ENCODE measurements at regions not wholly inside any gene's neighbourhood (a gene's known extent, or its start where the extent isn't known, plus 50 kb on each side); places are given as distances from the start of the nearest gene placed in this dataset.

- Histone ChIP-seq H3K36me3 (ENCODE audit: control insufficient read depth in 2 of 2, extremely low read depth in 1 of 2, insufficient read depth in 2 of 2, low read length in 2 of 2) (no peaks in the 10 kb centered on the region), H2AFZ (ENCODE audit: low read depth, low read length) (no peak overlapping the region), H3K27me3 (ENCODE audit: control insufficient read depth in 2 of 2, insufficient read depth in 2 of 2, low read length in 2 of 2) (no peaks in the 10 kb centered on the region), H3K79me2 (ENCODE audit: control insufficient read depth, insufficient read depth, low read length) (no peaks in the 10 kb centered on the region), H3K9me3 (replicated peaks; ENCODE audit: control insufficient read depth, insufficient read depth, low read length) (peaks cover 2% of the 10 kb centered on the region), H3K9ac (replicated peaks; ENCODE audit: extremely low read depth, insufficient read depth, low read length) (no peak overlapping the region), H4K20me1 (replicated peaks; ENCODE audit: control insufficient read depth, extremely low read depth, insufficient read depth, low read length) (no peaks in the 10 kb centered on the region), H3K4me1 (ENCODE audit: control insufficient read depth, extremely low read depth, insufficient read depth, low read length) (no peaks in the 10 kb centered on the region), H3K9me1 (replicated peaks; ENCODE audit: control insufficient read depth, extremely low read depth, insufficient read depth, low read length) (no peaks in the 10 kb centered on the region), H3K27ac (ENCODE audit: insufficient read depth, low read depth, low read length) (no peak overlapping the region), H3K4me2 (ENCODE audit: insufficient read depth, low read length) (no peak overlapping the region), H3K4me3 (replicated peaks in 1 of 3; ENCODE audit: insufficient read depth in 1 of 3, low read depth in 1 of 3, low read length in 3 of 3) (no peak overlapping the region)
- ChIA-PET CTCF (no interaction called here), POLR2A (no interaction called here)
- DNase-seq (ENCODE audit: low read depth, low spot score) (no peak), FAIRE-seq (no peak)
- intact Hi-C loops (cut with micrococcal nuclease) = no loop called here
- no peak for TF ChIP-seq FOS (IDR thresholded peaks at IDR 0.05; ENCODE audit: borderline replicate concordance, insufficient read depth, low read length)
- TF ChIP-seq MYC (IDR thresholded peaks at IDR 0.05; ENCODE audit: low read depth, low read length) = no peak
- TF ChIP-seq CTCF (IDR thresholded peaks at IDR 0.05; ENCODE audit: extremely low read depth in 1 of 2, insufficient read depth in 1 of 2, low read depth in 1 of 2, low read length in 2 of 2) = no peak
- no peak for TF ChIP-seq JUN (IDR thresholded peaks at IDR 0.05; ENCODE audit: borderline replicate concordance, insufficient read depth, insufficient read length, low read depth)
- TF ChIP-seq GATA2 (IDR thresholded peaks at IDR 0.05; ENCODE audit: insufficient read depth, insufficient read length, low read depth, low read length) = no peak
- TF ChIP-seq POLR2AphosphoS5 (IDR thresholded peaks at IDR 0.05; ENCODE audit: insufficient read depth, low read depth, low read length) = no peak
- no peak for TF ChIP-seq POLR2A (IDR thresholded peaks at IDR 0.05; ENCODE audit: low read depth, low read length)
- no peak for TF ChIP-seq EZH2 (IDR thresholded peaks at IDR 0.05; ENCODE audit: borderline replicate concordance, low read depth, low read length, severe bottlenecking)
- TF ChIP-seq MAX (IDR thresholded peaks at IDR 0.05; ENCODE audit: insufficient read depth, insufficient read length) = no peak
- dilution Hi-C loops (cut with MboI; ENCODE audit: extremely low pct_ligation_motif_present, low sequenced_read_pairs) = no loop called here
- no TSS peak for BruUV-seq (replicated peaks)
Observed at GRCh38 chr14:82223276-82223675, 689.6 kb upstream of the SEL1L start.
